Liver (tissue), 8 donors: ENCODE measurements at regions not wholly inside any gene's neighbourhood (a gene's known extent, or its start where the extent isn't known, plus 50 kb on each side); places are given as distances from the start of the nearest gene placed in this dataset.

Experiments
- DNase-seq: peaks from one replicate; pipeline ENCODE4 v3.0.0-alpha.2; 2017; ENCODE audit warnings: low spot score
- H3K27ac ChIP-seq, 2 donors: one replicate each; pipeline ENCODE4 v1.7.0; 2013; ENCODE audit warnings: inconsistent platforms in 2 of 2, low read length in 2 of 2, control low read depth in 1 of 2, low read depth in 1 of 2, mild to moderate bottlenecking in 1 of 2
- H3K27me3 ChIP-seq, 4 donors: one replicate each; pipeline versions ENCODE4 v1.6.1 to v1.7.0; 2013; ENCODE audit warnings: low read length in 3 of 4, inconsistent platforms in 1 of 4, mild to moderate bottlenecking in 1 of 4, moderate library complexity in 1 of 4; ENCODE audit not compliant: control insufficient read depth in 4 of 4, insufficient read depth in 4 of 4
- H3K36me3 ChIP-seq, 4 donors: one replicate each; pipeline versions ENCODE4 v1.6.1 to v1.7.0; 2013; ENCODE audit warnings: low read length in 3 of 4, mild to moderate bottlenecking in 3 of 4, low read depth in 1 of 4, moderate library complexity in 1 of 4; ENCODE audit not compliant: control insufficient read depth in 4 of 4, insufficient read depth in 3 of 4
- H3K4me1 ChIP-seq, 4 donors: one replicate each; pipeline versions ENCODE4 v1.6.1 to v1.7.0; 2013; ENCODE audit warnings: low read length in 3 of 4, mild to moderate bottlenecking in 3 of 4, moderate library complexity in 1 of 4; ENCODE audit not compliant: control insufficient read depth in 4 of 4, insufficient read depth in 4 of 4
- H3K4me3 ChIP-seq, 3 donors: one replicate each; pipeline versions ENCODE4 v1.6.1 to v1.7.0; 2013; ENCODE audit warnings: low read length in 3 of 3, control low read depth in 1 of 3, low read depth in 1 of 3, mild to moderate bottlenecking in 1 of 3
- H3K9ac ChIP-seq, 2 donors: one replicate each; pipeline ENCODE4 v1.7.0; 2013; ENCODE audit warnings: low read length in 2 of 2, mild to moderate bottlenecking in 2 of 2, moderate library complexity in 2 of 2, control low read depth in 1 of 2, low read depth in 1 of 2
- H3K9me3 ChIP-seq, 4 donors: one replicate each; pipeline versions ENCODE4 v1.6.1 to v1.7.0; 2013; ENCODE audit warnings: low read length in 3 of 4; ENCODE audit not compliant: control insufficient read depth in 4 of 4
- ATF3 ChIP-seq: IDR thresholded peaks from 2 replicates; pipeline ENCODE4 v1.6.1; 2016; ENCODE audit warnings: antibody characterized with exemption
- CTCF ChIP-seq: fragments of 150-350 bp; IDR thresholded peaks from 2 replicates; pipeline ENCODE4 v1.5.1; 2017; ENCODE audit warnings: improper control_type of control experiment, low read depth, low read length; ENCODE audit not compliant: missing input control
- EGR1 ChIP-seq, 2 donors: IDR thresholded peaks; 2 replicates each; pipeline ENCODE4 v1.6.1; 2016 to 2018; ENCODE audit warnings: antibody characterized with exemption in 2 of 2, low read depth in 2 of 2
- FOXA1 ChIP-seq: IDR thresholded peaks from 2 replicates; pipeline ENCODE4 v1.6.1; 2016; ENCODE audit warnings: antibody characterized with exemption
- FOXA2 ChIP-seq: IDR thresholded peaks from 2 replicates; pipeline ENCODE4 v1.6.1; 2016; ENCODE audit warnings: antibody characterized with exemption
- GABPA ChIP-seq, 2 donors: IDR thresholded peaks in 1 of 2; conservative IDR thresholded peaks in 1 of 2; 2 replicates each; pipeline ENCODE4 v1.6.1; 2016; ENCODE audit warnings: antibody characterized with exemption in 2 of 2, mild to moderate bottlenecking in 1 of 2, moderate library complexity in 1 of 2
- HNF4A ChIP-seq, 2 donors: conservative IDR thresholded peaks; 2 replicates each; pipeline ENCODE4 v1.6.1; 2016; ENCODE audit warnings: antibody characterized with exemption in 2 of 2, mild to moderate bottlenecking in 2 of 2
- HNF4G ChIP-seq: IDR thresholded peaks from 2 replicates; pipeline ENCODE4 v1.6.1; 2016; ENCODE audit warnings: antibody characterized with exemption
- JUND ChIP-seq, 2 donors: IDR thresholded peaks; 2 replicates each; pipeline ENCODE4 v1.6.1; 2016; ENCODE audit warnings: antibody characterized with exemption in 2 of 2
- MAX ChIP-seq: IDR thresholded peaks from 2 replicates; pipeline ENCODE4 v1.6.1; 2016; ENCODE audit warnings: antibody characterized with exemption
- NR2F2 ChIP-seq: IDR thresholded peaks from 2 replicates; pipeline ENCODE4 v1.6.1; 2016; ENCODE audit warnings: antibody characterized with exemption
- RAD21 ChIP-seq, 2 donors: IDR thresholded peaks; 2 replicates each; pipeline ENCODE4 v1.6.1; 2016; ENCODE audit warnings: antibody characterized with exemption in 2 of 2, mild to moderate bottlenecking in 2 of 2
- REST ChIP-seq: IDR thresholded peaks from 2 replicates; pipeline ENCODE4 v1.6.1; 2016; ENCODE audit warnings: antibody characterized with exemption, mild to moderate bottlenecking
- SP1 ChIP-seq: IDR thresholded peaks from 2 replicates; pipeline ENCODE4 v1.6.1; 2018; ENCODE audit warnings: antibody characterized with exemption, mild to moderate bottlenecking
- ZBTB33 ChIP-seq: IDR thresholded peaks from 2 replicates; pipeline ENCODE4 v1.6.1; 2016; ENCODE audit warnings: antibody characterized with exemption
- WGBS: extraction: QIAGEN DNeasy Blood & Tissue Kit; methylation state at CpG from one replicate; pipeline ENCODE4 v1.1.7; 2013; 5-methylcytosine and 5-hydroxymethylcytosine counted together
- donor health status: healthy.
- donor health status: healthy.
- donor health status: healthy.
- donor health status: healthy.
- donor health status: healthy.

- TF ChIP-seq GABPA (IDR thresholded peaks at IDR 0.05 in 1 of 2, conservative IDR thresholded peaks at IDR 0.05 in 1 of 2) (no peak), CTCF (no peak), JUND (IDR thresholded peaks at IDR 0.05) (no peak)
- H3K27ac ChIP-seq, result no peak overlapping the region
- no peak for DNase-seq
- H3K27me3 ChIP-seq, result peaks cover 0 to 7% (median 0%) of the 10 kb centered on the region in 4 donors
- H3K4me3 ChIP-seq, result no peak overlapping the region
- no peaks in the 10 kb centered on the region for H3K4me1 ChIP-seq
- no peak overlapping the region for H3K9ac ChIP-seq
- H3K36me3 ChIP-seq, result no peaks in the 10 kb centered on the region
- H3K9me3 ChIP-seq, result no peaks in the 10 kb centered on the region
- WGBS, result 68% methylated on average over 6 of the region's 6 CpGs
Observed at GRCh38 chr15:26261966-26262365, 398.8 kb upstream of the ATP10A start.

GRCh38 chr15:26261413-26261812 lies 398.3 kb upstream of the ATP10A start:
- H3K9ac ChIP-seq, result no peak overlapping the region
- no peak overlapping the region for H3K4me3 ChIP-seq
- no peak for DNase-seq
- H3K27ac ChIP-seq, result no peak overlapping the region
- H3K36me3 ChIP-seq, result no peaks in the 10 kb centered on the region
- no peaks in the 10 kb centered on the region for H3K4me1 ChIP-seq
- WGBS, result 54% methylated on average over 5 of the region's 5 CpGs
- peaks cover 0 to 7% (median 0%) of the 10 kb centered on the region in 4 donors for H3K27me3 ChIP-seq
- H3K9me3 ChIP-seq, result no peaks in the 10 kb centered on the region
- TF ChIP-seq GABPA (IDR thresholded peaks at IDR 0.05 in 1 of 2, conservative IDR thresholded peaks at IDR 0.05 in 1 of 2) (no peak), HNF4A (conservative IDR thresholded peaks at IDR 0.05) (no peak), CTCF (no peak), FOXA2 (no peak), ZBTB33 (no peak), REST (no peak), ATF3 (no peak), FOXA1 (no peak), MAX (no peak), RAD21 (IDR thresholded peaks at IDR 0.05) (no peak), EGR1 (IDR thresholded peaks at IDR 0.05; ENCODE audit: low read depth in 2 of 2) (no peak), NR2F2 (no peak), HNF4G (no peak), SP1 (no peak)
